Gastroesophageal sphincter (tissue), 4 donors: ENCODE measurements at regions not wholly inside any gene's neighbourhood (a gene's known extent, or its start where the extent isn't known, plus 50 kb on each side); places are given as distances from the start of the nearest gene placed in this dataset.

ENCODE experiments used
- ATAC-seq: fragments of 150-250 bp; one replicate; pipeline ENCODE4 v1.9.1; 2016; ENCODE audit warnings: mild to moderate bottlenecking, moderate library complexity
- H3K27ac ChIP-seq, 4 donors: fragments of 200-600 bp; sonication (generic) in 3 of 4; 1 replicate in 3 of 4; 2 replicates in 1 of 4; pipeline ENCODE4 v1.5.1; 2016 to 2019
- H3K27me3 ChIP-seq: fragments of 200-600 bp; sonication (generic); one replicate; pipeline ENCODE4 v1.5.1; 2019
- H3K36me3 ChIP-seq, 2 donors: fragments of 200-600 bp; sonication (generic); one replicate each; pipeline ENCODE4 v1.5.1; 2019; ENCODE audit warnings: control low read depth in 1 of 2
- H3K4me1 ChIP-seq, 3 donors: fragments of 200-600 bp; sonication (generic); 1 replicate in 2 of 3; 2 replicates in 1 of 3; pipeline ENCODE4 v1.5.1; 2016 to 2019; ENCODE audit warnings: control low read depth in 2 of 3
- H3K4me3 ChIP-seq, 2 donors: fragments of 200-600 bp; sonication (generic); one replicate each; pipeline ENCODE4 v1.5.1; 2019; ENCODE audit warnings: mild to moderate bottlenecking in 1 of 2, moderate library complexity in 1 of 2
- H3K9me3 ChIP-seq, 3 donors: fragments of 200-600 bp; sonication (generic); one replicate each; pipeline ENCODE4 v1.5.1; 2017 to 2019; ENCODE audit warnings: control low read depth in 2 of 3
- EP300 ChIP-seq: sonication (generic); formaldehyde crosslinking; IDR thresholded peaks from one replicate; pipeline ENCODE4 v1.6.1; 2017; ENCODE audit warnings: antibody characterized with exemption, mild to moderate bottlenecking
- POLR2A ChIP-seq, 2 donors: fragments of 450-650 bp; IDR thresholded peaks; one replicate each; pipeline ENCODE4 v1.6.1; 2017; ENCODE audit warnings: antibody characterized with exemption in 2 of 2, mild to moderate bottlenecking in 2 of 2, moderate library complexity in 1 of 2
- POLR2AphosphoS5 ChIP-seq: sonication (generic); formaldehyde crosslinking; IDR thresholded peaks from one replicate; pipeline ENCODE4 v1.6.1; 2017; ENCODE audit warnings: antibody characterized with exemption
- WGBS, 2 donors: methylation state at CpG; one replicate each; pipeline ENCODE4 v1.1.5; 2018; ENCODE audit warnings: low coverage in 1 of 2; 5-methylcytosine and 5-hydroxymethylcytosine counted together
- TF ChIP-seq, protein P1 (sequence below), 4 experiments: fragments of 200-600 bp in 2 of 4; fragments of 450-650 bp in 2 of 4; sonication (generic) in 1 of 4; IDR thresholded peaks; one replicate each; pipeline ENCODE4 v1.5.1; 2017 to 2019; ENCODE audit warnings: antibody characterized with exemption in 4 of 4, mild to moderate bottlenecking in 2 of 4, moderate library complexity in 2 of 4

GRCh38 chr6:48032151-48032550 lies 78.8 kb downstream of the PTCHD4 start:
- no peaks in the 10 kb centered on the region for H3K36me3 ChIP-seq
- H3K4me1 ChIP-seq = no peaks in the 10 kb centered on the region
- TF ChIP-seq POLR2A (IDR thresholded peaks at IDR 0.05) (no peak), EP300 (no peak), POLR2AphosphoS5 (no peak)
- TF ChIP-seq, protein P1, sequence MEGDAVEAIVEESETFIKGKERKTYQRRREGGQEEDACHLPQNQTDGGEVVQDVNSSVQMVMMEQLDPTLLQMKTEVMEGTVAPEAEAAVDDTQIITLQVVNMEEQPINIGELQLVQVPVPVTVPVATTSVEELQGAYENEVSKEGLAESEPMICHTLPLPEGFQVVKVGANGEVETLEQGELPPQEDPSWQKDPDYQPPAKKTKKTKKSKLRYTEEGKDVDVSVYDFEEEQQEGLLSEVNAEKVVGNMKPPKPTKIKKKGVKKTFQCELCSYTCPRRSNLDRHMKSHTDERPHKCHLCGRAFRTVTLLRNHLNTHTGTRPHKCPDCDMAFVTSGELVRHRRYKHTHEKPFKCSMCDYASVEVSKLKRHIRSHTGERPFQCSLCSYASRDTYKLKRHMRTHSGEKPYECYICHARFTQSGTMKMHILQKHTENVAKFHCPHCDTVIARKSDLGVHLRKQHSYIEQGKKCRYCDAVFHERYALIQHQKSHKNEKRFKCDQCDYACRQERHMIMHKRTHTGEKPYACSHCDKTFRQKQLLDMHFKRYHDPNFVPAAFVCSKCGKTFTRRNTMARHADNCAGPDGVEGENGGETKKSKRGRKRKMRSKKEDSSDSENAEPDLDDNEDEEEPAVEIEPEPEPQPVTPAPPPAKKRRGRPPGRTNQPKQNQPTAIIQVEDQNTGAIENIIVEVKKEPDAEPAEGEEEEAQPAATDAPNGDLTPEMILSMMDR (IDR thresholded peaks at IDR 0.05) = no peak
- H3K27me3 ChIP-seq = no peaks in the 10 kb centered on the region
- 51 to 66% methylated on average over 5 of the region's 5 CpGs for WGBS, 2 donors
- ATAC-seq = no peak
- no peaks in the 10 kb centered on the region for H3K9me3 ChIP-seq
- no peak overlapping the region for H3K4me3 ChIP-seq
- H3K27ac ChIP-seq = no peak overlapping the region

- H3K36me3 ChIP-seq = no peaks in the 10 kb centered on the region
- no peak for ATAC-seq
- H3K27me3 ChIP-seq = no peaks in the 10 kb centered on the region
- WGBS, 2 donors = 47 to 55% methylated on average over 2 of the region's 2 CpGs
- H3K4me1 ChIP-seq = no peaks in the 10 kb centered on the region
- no peak overlapping the region for H3K4me3 ChIP-seq
- no peaks in the 10 kb centered on the region for H3K9me3 ChIP-seq
- H3K27ac ChIP-seq = no peak overlapping the region
- no peak for TF ChIP-seq POLR2A (IDR thresholded peaks at IDR 0.05)
- TF ChIP-seq EP300 = no peak
- no peak for TF ChIP-seq POLR2AphosphoS5
- TF ChIP-seq, protein P1 (IDR thresholded peaks at IDR 0.05) = no peak
Measured at GRCh38 chr6:48031711-48032110, 79.3 kb downstream of the PTCHD4 start.

DNA sequence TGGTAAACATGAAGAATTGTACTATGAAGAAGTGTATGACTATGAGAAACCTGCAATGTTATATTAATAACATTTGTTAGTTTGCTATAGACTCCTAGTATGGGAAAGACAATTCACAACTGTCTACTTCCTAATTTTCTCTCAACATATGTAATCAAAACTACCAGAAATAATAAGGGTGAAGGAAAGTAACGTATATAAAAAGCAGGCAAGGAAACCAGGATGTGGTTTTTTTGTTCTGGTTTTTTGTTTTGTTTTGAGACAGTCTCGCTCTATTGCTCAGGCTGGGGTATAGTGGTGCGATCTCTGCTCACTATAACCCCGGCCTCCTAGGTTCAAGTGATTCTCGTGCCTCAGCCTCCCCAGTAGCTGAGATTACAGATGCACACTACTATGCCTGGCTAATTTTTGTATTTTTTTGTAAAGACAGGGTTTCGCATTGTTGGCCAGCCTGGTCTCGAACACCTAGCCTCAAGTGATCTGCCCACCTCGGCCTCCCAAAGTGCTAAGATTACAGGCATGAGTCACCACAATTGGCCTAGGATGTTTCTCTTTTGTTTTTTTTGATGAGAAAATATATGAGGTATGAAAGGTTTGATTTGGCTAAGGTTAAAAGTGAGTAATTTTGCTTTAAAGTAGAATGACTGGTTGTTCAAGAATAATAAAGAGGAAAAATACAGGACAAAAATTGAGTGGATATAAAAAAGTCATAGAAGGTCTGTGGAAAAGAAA lies 83.1 kb downstream of the PTCHD4 start:
- Histone ChIP-seq H3K4me3 (no peak overlapping the region), H3K9me3 (no peaks in the 10 kb centered on the region), H3K4me1 (no peaks in the 10 kb centered on the region), H3K36me3 (no peaks in the 10 kb centered on the region), H3K27me3 (no peaks in the 10 kb centered on the region), H3K27ac (no peak overlapping the region)
- TF ChIP-seq POLR2AphosphoS5 (no peak), EP300 (no peak), POLR2A (IDR thresholded peaks at IDR 0.05) (no peak)
- TF ChIP-seq, protein P1 (IDR thresholded peaks at IDR 0.05) = no peak
- no peak for ATAC-seq
- 72 to 91% methylated on average over 8 of the region's 8 CpGs for WGBS, 2 donors

DNA sequence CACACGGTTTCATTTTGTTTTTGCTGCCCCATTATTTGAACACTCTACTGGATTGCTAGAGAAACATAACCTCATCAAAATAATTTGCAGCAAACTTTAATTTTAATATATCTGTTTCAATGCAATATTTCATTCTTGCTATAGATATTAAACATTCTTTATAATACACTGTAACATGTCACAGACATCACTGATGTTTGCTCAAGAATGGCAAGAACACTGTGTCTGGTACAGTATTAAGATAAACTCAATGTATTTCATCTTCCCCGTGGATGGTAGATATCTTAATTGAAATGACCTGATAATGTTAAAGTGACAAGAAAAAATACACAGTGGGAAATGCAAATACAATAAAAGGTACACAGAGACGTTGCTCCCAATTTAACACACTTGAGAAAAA lies 86.0 kb downstream of the PTCHD4 start:
- WGBS, 2 donors = 46 to 47% methylated on average over 3 of the region's 3 CpGs
- no peak overlapping the region for H3K4me3 ChIP-seq
- no peak overlapping the region for H3K27ac ChIP-seq
- TF ChIP-seq POLR2A (IDR thresholded peaks at IDR 0.05) (no peak), POLR2AphosphoS5 (no peak), EP300 (no peak)
- TF ChIP-seq, protein P1 (IDR thresholded peaks at IDR 0.05) = no peak
- no peaks in the 10 kb centered on the region for H3K27me3 ChIP-seq
- H3K36me3 ChIP-seq = no peaks in the 10 kb centered on the region
- no peak for ATAC-seq
- H3K9me3 ChIP-seq = no peaks in the 10 kb centered on the region
- H3K4me1 ChIP-seq = no peaks in the 10 kb centered on the region

- H3K4me1 ChIP-seq = no peaks in the 10 kb centered on the region
- H3K9me3 ChIP-seq = no peaks in the 10 kb centered on the region
- WGBS, 2 donors = 33 to 73% methylated on average over 1 of the region's 1 CpG
- no peak overlapping the region for H3K4me3 ChIP-seq
- H3K36me3 ChIP-seq = no peaks in the 10 kb centered on the region
- no peak overlapping the region for H3K27ac ChIP-seq
- TF ChIP-seq, protein P1 (IDR thresholded peaks at IDR 0.05) = no peak
- TF ChIP-seq POLR2A (IDR thresholded peaks at IDR 0.05) (no peak), POLR2AphosphoS5 (no peak), EP300 (no peak)
- no peak for ATAC-seq
- no peaks in the 10 kb centered on the region for H3K27me3 ChIP-seq
Measured at GRCh38 chr6:48021904-48022303, 89.1 kb downstream of the PTCHD4 start.
